ENCODE measurements at regions not wholly inside any gene's neighbourhood (a gene's known extent, or its start where the extent isn't known, plus 50 kb on each side); places are given as distances from the start of the nearest gene placed in this dataset.
"Not testable (repeated sequence)": the region's sequence is repeated elsewhere in the genome, so short reads cannot be mapped to it uniquely, and the experiment has no call there.

- no peak for DNase-seq
Measured at GRCh38 chr6:16822529-16822928, 61.3 kb upstream of the ATXN1 start.

GRCh38 chr6:16821834-16822264, 60.6 kb upstream of the ATXN1 start:
- no peak for DNase-seq

GRCh38 chr6:16820262-16820661, 59.0 kb upstream of the ATXN1 start:
- DNase-seq, result not testable (repeated sequence)

GRCh38 chr6:16819752-16820151, 58.5 kb upstream of the ATXN1 start:
- DNase-seq, result no peak

- no peak for DNase-seq
Measured at GRCh38 chr6:16818992-16819626, 57.8 kb upstream of the ATXN1 start.

GRCh38 chr6:16817594-16817993, 56.3 kb upstream of the ATXN1 start:
- no peak for DNase-seq

GRCh38 chr6:16816891-16817290, 55.6 kb upstream of the ATXN1 start:
- no peak for DNase-seq

- DNase-seq, result no peak
Measured at GRCh38 chr6:16812993-16813392, 51.7 kb upstream of the ATXN1 start.

GRCh38 chr6:16811277-16811979, 50.2 kb upstream of the ATXN1 start:
- DNase-seq, result no peak

All from stimulated activated CD4-positive, alpha-beta T cell treated with anti-CD3 and anti-CD28 coated beads, Interleukin-4, amount 100 ng/mL, for 1 hour (primary cell).